Ishikawa (cell line): ENCODE measurements at regions not wholly inside any gene's neighbourhood (a gene's known extent, or its start where the extent isn't known, plus 50 kb on each side); places are given as distances from the start of the nearest gene placed in this dataset.

ENCODE experiments used
- CEBPB ChIP-seq: IDR thresholded peaks from 2 replicates; pipeline ENCODE4 v1.6.1; 2012
- CREB1 ChIP-seq: IDR thresholded peaks from 2 replicates; pipeline ENCODE4 v1.6.1; 2012; ENCODE audit warnings: low read depth
- EGR1 ChIP-seq: IDR thresholded peaks from 2 replicates; pipeline ENCODE4 v1.6.1; 2012
- EP300 ChIP-seq: IDR thresholded peaks from 2 replicates; pipeline ENCODE4 v1.6.1; 2012; ENCODE audit warnings: borderline replicate concordance
- FOXM1 ChIP-seq: IDR thresholded peaks from 2 replicates; pipeline ENCODE4 v1.6.1; 2012; ENCODE audit warnings: low read depth, borderline replicate concordance
- NFIC ChIP-seq: IDR thresholded peaks from 2 replicates; pipeline ENCODE4 v1.6.1; 2012
- RAD21 ChIP-seq: IDR thresholded peaks from 2 replicates; pipeline ENCODE4 v1.6.1; 2012; ENCODE audit warnings: low read depth
- TAF1 ChIP-seq: IDR thresholded peaks from 2 replicates; pipeline ENCODE4 v1.6.1; 2012; ENCODE audit warnings: low read depth, mild to moderate bottlenecking
- TCF12 ChIP-seq: IDR thresholded peaks from 2 replicates; pipeline ENCODE4 v1.6.1; 2012; ENCODE audit warnings: low read depth
- TEAD4 ChIP-seq: IDR thresholded peaks from 2 replicates; pipeline ENCODE4 v1.6.1; 2012
- YY1 ChIP-seq: IDR thresholded peaks from 2 replicates; pipeline ENCODE4 v1.6.1; 2012; ENCODE audit warnings: low read depth
- ZBTB7A ChIP-seq: IDR thresholded peaks from 2 replicates; pipeline ENCODE4 v1.6.1; 2012; ENCODE audit warnings: low read depth
- TF ChIP-seq, protein P1 (sequence below): IDR thresholded peaks from 2 replicates; pipeline ENCODE4 v1.6.1; 2012; ENCODE audit warnings: low read depth, mild to moderate bottlenecking
- TF ChIP-seq, protein P2 (sequence below): IDR thresholded peaks from 2 replicates; pipeline ENCODE4 v1.6.1; 2012
- TF ChIP-seq, protein P3 (sequence below): IDR thresholded peaks from 2 replicates; pipeline ENCODE4 v1.6.1; 2012

DNA sequence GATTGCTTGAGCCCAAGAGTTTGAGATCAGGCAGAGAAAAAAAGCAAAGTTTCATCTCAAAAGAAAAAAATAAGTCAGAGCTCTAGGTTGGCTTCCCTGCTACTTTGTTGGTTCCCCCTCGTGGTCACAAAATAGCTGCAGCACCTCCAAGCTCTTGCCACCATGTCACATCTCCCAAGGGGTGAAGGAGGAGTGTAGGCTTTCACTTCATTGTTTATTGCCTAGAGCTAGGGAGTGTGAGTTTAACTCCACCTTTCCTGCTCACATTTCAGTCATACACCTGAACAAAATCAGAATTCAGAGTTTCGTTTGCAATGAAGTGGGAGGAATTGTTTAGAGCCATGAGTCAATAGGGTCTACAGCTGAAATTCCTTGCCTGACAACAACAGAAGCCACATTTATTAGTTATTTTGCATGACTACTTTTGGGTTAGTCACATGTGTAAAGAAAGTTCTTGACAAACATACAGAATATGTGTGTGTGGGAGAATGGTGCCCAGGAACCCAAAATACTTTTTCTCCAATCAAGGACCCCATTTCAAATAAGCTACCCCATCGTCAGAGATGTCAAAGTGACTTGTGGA, 56.2 kb upstream of the UFL1 start:
- TF ChIP-seq ZBTB7A = no peak
- no peak for TF ChIP-seq TCF12
- TF ChIP-seq, protein P1, sequence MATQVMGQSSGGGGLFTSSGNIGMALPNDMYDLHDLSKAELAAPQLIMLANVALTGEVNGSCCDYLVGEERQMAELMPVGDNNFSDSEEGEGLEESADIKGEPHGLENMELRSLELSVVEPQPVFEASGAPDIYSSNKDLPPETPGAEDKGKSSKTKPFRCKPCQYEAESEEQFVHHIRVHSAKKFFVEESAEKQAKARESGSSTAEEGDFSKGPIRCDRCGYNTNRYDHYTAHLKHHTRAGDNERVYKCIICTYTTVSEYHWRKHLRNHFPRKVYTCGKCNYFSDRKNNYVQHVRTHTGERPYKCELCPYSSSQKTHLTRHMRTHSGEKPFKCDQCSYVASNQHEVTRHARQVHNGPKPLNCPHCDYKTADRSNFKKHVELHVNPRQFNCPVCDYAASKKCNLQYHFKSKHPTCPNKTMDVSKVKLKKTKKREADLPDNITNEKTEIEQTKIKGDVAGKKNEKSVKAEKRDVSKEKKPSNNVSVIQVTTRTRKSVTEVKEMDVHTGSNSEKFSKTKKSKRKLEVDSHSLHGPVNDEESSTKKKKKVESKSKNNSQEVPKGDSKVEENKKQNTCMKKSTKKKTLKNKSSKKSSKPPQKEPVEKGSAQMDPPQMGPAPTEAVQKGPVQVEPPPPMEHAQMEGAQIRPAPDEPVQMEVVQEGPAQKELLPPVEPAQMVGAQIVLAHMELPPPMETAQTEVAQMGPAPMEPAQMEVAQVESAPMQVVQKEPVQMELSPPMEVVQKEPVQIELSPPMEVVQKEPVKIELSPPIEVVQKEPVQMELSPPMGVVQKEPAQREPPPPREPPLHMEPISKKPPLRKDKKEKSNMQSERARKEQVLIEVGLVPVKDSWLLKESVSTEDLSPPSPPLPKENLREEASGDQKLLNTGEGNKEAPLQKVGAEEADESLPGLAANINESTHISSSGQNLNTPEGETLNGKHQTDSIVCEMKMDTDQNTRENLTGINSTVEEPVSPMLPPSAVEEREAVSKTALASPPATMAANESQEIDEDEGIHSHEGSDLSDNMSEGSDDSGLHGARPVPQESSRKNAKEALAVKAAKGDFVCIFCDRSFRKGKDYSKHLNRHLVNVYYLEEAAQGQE = no peak
- no peak for TF ChIP-seq TEAD4
- TF ChIP-seq FOXM1 = no peak
- TF ChIP-seq, protein P2, sequence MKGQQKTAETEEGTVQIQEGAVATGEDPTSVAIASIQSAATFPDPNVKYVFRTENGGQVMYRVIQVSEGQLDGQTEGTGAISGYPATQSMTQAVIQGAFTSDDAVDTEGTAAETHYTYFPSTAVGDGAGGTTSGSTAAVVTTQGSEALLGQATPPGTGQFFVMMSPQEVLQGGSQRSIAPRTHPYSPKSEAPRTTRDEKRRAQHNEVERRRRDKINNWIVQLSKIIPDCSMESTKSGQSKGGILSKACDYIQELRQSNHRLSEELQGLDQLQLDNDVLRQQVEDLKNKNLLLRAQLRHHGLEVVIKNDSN = no peak
- TF ChIP-seq, protein P3, sequence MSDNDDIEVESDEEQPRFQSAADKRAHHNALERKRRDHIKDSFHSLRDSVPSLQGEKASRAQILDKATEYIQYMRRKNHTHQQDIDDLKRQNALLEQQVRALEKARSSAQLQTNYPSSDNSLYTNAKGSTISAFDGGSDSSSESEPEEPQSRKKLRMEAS = no peak
- TF ChIP-seq EGR1 = no peak
- TF ChIP-seq CREB1 = no peak
- no peak for TF ChIP-seq RAD21

DNA sequence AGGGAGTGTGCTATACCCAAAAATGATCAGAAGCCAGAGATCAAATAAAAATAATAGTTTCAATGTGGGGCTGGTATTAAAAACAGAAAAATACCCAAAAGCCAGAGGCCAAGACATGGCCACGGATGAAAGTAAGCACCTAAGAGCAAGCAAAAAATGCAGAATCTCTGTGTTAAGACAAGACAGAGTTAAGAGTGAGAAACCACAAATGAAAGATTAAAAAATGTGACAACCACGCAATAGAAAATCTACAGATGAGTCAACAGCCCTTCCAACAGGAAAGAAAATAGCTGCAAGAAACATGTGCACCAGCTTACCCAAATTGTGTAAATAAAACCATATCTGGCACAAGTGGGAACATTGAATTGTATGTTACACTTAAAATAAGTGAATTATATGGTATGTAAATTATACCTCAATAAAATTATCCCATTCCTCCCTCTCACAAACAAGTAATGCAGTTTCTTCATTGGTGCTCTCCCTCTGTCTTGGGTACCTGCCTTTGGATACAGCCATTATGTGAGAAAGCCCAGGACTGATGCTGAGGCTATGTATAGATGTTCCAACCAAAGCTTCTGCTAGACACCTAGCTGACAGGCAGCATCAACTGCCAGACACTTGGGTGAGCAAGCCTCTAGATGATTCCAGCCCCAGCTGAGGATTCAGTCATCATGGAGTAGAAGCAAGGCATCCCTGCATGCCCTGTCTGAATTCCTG, 55.3 kb upstream of the UFL1 start:
- no peak for TF ChIP-seq TAF1
- TF ChIP-seq NFIC = no peak
- TF ChIP-seq TCF12 = no peak
- no peak for TF ChIP-seq CREB1
- no peak for TF ChIP-seq YY1
- TF ChIP-seq EGR1 = no peak

DNA sequence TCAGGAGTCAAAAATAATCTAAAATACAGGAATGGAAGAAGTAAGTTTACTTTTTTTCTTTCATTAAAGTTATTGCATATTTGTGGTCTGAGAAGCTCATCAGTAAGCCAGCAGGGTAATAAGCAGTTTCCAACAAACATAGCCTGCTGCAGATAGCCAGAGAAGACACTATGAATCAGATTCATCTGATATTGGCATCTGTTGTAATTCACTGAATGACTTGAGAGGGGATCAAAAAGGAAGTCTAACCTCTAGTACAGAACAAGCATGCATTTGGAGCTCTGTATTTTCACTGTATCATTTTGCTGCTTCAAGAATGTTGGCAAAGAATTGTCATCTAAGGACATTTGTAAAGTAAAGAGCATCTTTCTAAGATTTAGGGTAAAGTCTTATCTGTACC, 53.8 kb upstream of the UFL1 start:
- TF ChIP-seq EP300 (no peak), NFIC (no peak), TCF12 (no peak), RAD21 (no peak)
- TF ChIP-seq, protein P3 = no peak
- TF ChIP-seq, protein P2 = no peak
- TF ChIP-seq, protein P1 = no peak

DNA sequence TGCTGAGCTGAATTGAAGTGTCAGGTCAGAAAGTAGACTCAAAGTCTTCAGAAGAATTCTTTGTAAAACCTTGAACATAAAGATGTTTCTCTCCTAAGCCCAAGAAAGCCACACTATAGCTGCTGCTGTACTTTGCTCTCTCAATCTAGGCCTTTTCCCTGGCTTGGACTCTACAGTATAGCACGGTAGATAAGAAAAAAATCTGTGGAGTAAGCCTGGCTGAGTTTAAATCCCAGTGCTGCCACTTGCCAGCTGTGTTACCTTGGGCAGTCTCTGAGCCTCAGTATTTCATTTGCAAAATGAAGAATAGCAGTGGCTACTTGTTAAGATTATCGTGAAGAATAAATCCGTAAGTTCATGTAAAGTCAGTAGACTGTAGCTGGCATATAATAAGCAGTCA, 53.3 kb upstream of the UFL1 start:
- no peak for TF ChIP-seq RAD21
- TF ChIP-seq, protein P2 = no peak
- TF ChIP-seq YY1 = no peak
- TF ChIP-seq, protein P3 = no peak
- TF ChIP-seq ZBTB7A = no peak

DNA sequence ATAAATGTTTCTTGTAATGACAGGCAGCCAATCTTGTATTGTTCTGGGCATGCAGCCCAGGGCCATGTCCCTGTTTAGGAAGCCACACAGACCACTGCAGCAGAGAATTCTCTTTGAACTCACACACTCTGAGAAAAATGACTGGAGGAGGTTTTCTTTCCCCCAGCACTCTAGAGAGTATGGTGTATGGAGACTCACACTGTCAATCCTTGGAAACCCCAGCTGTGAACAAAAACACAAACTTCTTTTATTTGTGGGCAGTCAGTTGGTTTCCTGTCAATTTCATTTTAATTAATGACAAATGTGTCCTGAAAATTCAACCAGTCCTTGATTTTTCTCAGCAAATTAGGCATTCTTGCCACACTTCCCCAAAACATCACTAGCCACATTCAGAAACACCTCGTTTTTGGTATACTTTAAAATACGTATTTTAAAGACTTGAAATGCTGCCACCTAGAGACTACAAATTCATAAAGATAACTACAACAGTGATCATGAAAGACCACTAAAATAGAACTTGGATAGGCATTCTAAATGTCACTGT, 52.9 kb upstream of the UFL1 start:
- TF ChIP-seq CEBPB (no peak), EP300 (no peak), RAD21 (peak; percentile 53)
- TF ChIP-seq, protein P1 = no peak
